NCI-H146 (cell line): ENCODE measurements at regions not wholly inside any gene's neighbourhood (a gene's known extent, or its start where the extent isn't known, plus 50 kb on each side); places are given as distances from the start of the nearest gene placed in this dataset.

Source experiments
- DNase-seq: peaks from one replicate; lab custom pipeline; 2025; lab: John Stamatoyannopoulos, UW

- DNase-seq, result no peak
Observed at GRCh38 chr4:41460641-41461040, 77.3 kb upstream of the LIMCH1 start.

- no peak for DNase-seq
Observed at GRCh38 chr4:41461780-41462307, 76.1 kb upstream of the LIMCH1 start.

- no peak for DNase-seq
Observed at GRCh38 chr4:41465146-41465761, 72.7 kb upstream of the LIMCH1 start.

- DNase-seq, result no peak
Observed at GRCh38 chr4:41466249-41466648, 71.7 kb upstream of the LIMCH1 start.

GRCh38 chr4:41468122-41468521, 69.8 kb upstream of the LIMCH1 start:
- DNase-seq, result no peak

- DNase-seq, result no peak
Observed at GRCh38 chr4:41471126-41472071, 66.6 kb upstream of the LIMCH1 start.

GRCh38 chr4:41472081-41472480, 65.9 kb upstream of the LIMCH1 start:
- DNase-seq, result no peak

- no peak for DNase-seq
Observed at GRCh38 chr4:41473176-41473575, 64.8 kb upstream of the LIMCH1 start.

GRCh38 chr4:41475402-41475801, 62.6 kb upstream of the LIMCH1 start:
- DNase-seq, result no peak

- no peak for DNase-seq
Observed at GRCh38 chr4:41476310-41476885, 61.6 kb upstream of the LIMCH1 start.

- DNase-seq, result no peak
Observed at GRCh38 chr4:41477181-41477905, 60.6 kb upstream of the LIMCH1 start.

- no peak for DNase-seq
Observed at GRCh38 chr4:41478518-41478917, 59.4 kb upstream of the LIMCH1 start.

- no peak for DNase-seq
Observed at GRCh38 chr4:41480896-41481311, 57.1 kb upstream of the LIMCH1 start.

GRCh38 chr4:41483771-41484170, 54.2 kb upstream of the LIMCH1 start:
- no peak for DNase-seq

GRCh38 chr4:41485041-41485440, 52.9 kb upstream of the LIMCH1 start:
- no peak for DNase-seq

GRCh38 chr4:41487868-41488440, 50.0 kb upstream of the LIMCH1 start:
- no peak for DNase-seq
